Calu3 (cell line): ENCODE measurements at regions not wholly inside any gene's neighbourhood (a gene's known extent, or its start where the extent isn't known, plus 50 kb on each side); places are given as distances from the start of the nearest gene placed in this dataset.

Experiments used
- BruUV-seq: library from RNA; stranded (reverse); fragments of 400-500 nt; replicated peaks from 2 replicates; lab custom pipeline; 2021; lab: Mats Ljungman, UMichigan
- CTCF ChIA-PET: fragments of 300-600 bp; sonication (Branson Sonifier 250); formaldehyde crosslinking; loops from one replicate; lab custom pipeline; 2022; ENCODE audit warnings: antibody characterized with exemption; lab: Charles Lee
- DNase-seq: peaks from one replicate; pipeline ENCODE4 v3.0.0; 2022
- H3K27ac Mint-ChIP-seq: one replicate; pipeline ENCODE4 v1.8.0; 2022; ENCODE audit warnings: mixed read lengths; ENCODE audit not compliant: unreplicated experiment
- H3K27me3 Mint-ChIP-seq: one replicate; pipeline ENCODE4 v1.8.0; 2022; ENCODE audit warnings: mixed read lengths; ENCODE audit not compliant: unreplicated experiment
- H3K36me3 Mint-ChIP-seq: one replicate; pipeline ENCODE4 v1.8.0; 2022; ENCODE audit warnings: mild to moderate bottlenecking, moderate library complexity, mixed read lengths; ENCODE audit not compliant: insufficient read depth, unreplicated experiment
- H3K4me1 Mint-ChIP-seq: one replicate; pipeline ENCODE4 v1.8.0; 2022; ENCODE audit warnings: mild to moderate bottlenecking, low read depth, mixed read lengths; ENCODE audit not compliant: unreplicated experiment
- H3K4me3 Mint-ChIP-seq: one replicate; pipeline ENCODE4 v1.8.0; 2022; ENCODE audit warnings: mild to moderate bottlenecking, low read depth, moderate library complexity, mixed read lengths; ENCODE audit not compliant: unreplicated experiment
- H3K9me3 Mint-ChIP-seq: one replicate; pipeline ENCODE4 v1.8.0; 2022; ENCODE audit warnings: low read depth, mixed read lengths; ENCODE audit not compliant: unreplicated experiment
- intact Hi-C: fragments of 100-400 bp; cut with micrococcal nuclease; formaldehyde crosslinking; loops from one replicate; pipeline ENCODE4 v1.10.0; 2022; ENCODE audit not compliant: unreplicated experiment
- TF ChIP-seq, protein P1 (sequence below): fragments of 200-600 bp; IDR thresholded peaks from one replicate; pipeline ENCODE4 v1.8.0; 2022; ENCODE audit warnings: antibody characterized with exemption; ENCODE audit not compliant: unreplicated experiment

DNA sequence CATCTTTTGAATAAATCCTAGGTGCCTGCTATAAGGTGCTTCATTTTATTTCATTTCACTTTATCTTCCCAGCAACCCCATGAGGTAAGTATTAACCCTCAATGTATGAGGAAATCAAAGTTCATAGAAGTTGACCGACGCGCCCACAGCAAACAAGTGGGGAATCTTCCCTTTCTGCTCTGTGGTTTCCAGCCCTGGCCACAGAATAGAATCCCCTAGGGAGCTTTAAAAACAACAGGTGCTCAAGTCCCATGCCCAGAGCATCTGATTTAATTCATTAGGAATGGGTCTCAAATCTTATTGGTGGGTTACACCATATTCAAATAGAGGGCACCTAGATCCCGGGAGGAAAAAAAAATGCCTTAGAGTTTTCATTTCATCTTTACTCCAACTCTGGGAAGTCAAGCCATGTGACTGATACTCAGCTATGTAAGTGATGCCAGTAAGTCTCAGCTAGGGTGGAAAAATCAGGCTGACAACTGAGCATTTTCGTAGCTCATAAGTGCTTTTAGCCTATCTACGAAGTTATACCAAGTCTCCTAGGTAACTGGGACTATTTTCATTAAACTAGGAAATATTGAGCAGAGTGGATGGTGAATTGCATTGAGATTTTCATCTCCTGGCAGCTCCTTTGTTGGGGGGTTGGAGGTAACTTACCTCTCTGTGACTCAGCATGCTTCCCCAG, 353.4 kb upstream of the SLC30A5 start:
- no peaks in the 10 kb centered on the region for H3K36me3 Mint-ChIP-seq
- H3K9me3 Mint-ChIP-seq: peaks cover 2% of the 10 kb centered on the region
- peaks cover 13% of the 10 kb centered on the region for H3K27me3 Mint-ChIP-seq
- CTCF ChIA-PET: no interaction called here
- intact Hi-C loops: loop anchor here (10.0 kb wide), 1 partner anchor 456 kb away; no protein-coding TSS in a partner anchor
- TF ChIP-seq, protein P1, sequence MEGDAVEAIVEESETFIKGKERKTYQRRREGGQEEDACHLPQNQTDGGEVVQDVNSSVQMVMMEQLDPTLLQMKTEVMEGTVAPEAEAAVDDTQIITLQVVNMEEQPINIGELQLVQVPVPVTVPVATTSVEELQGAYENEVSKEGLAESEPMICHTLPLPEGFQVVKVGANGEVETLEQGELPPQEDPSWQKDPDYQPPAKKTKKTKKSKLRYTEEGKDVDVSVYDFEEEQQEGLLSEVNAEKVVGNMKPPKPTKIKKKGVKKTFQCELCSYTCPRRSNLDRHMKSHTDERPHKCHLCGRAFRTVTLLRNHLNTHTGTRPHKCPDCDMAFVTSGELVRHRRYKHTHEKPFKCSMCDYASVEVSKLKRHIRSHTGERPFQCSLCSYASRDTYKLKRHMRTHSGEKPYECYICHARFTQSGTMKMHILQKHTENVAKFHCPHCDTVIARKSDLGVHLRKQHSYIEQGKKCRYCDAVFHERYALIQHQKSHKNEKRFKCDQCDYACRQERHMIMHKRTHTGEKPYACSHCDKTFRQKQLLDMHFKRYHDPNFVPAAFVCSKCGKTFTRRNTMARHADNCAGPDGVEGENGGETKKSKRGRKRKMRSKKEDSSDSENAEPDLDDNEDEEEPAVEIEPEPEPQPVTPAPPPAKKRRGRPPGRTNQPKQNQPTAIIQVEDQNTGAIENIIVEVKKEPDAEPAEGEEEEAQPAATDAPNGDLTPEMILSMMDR: no peak
- H3K4me1 Mint-ChIP-seq: no peaks in the 10 kb centered on the region
- H3K27ac Mint-ChIP-seq: no peak overlapping the region
- H3K4me3 Mint-ChIP-seq: no peak overlapping the region
- no TSS peak for BruUV-seq
- no peak for DNase-seq

DNA sequence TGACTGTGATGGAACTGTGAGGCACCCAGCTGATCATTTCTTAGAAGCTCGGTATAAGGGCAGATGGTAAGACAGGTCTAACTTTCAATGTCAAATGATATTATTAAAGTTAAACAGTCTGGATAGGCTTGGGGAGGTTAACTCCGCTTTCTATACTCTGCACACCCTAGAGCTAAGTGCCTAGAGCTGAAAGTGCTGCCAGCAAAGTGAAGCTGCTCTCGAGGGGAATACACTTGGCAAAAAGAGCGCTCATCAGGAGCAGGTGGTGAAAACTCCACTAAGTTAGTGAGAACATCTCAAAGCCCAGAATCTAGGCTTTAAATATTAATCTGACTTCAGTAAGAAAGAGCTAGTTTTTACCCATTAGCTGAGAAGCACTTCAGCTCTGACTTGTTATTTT, 349.6 kb upstream of the SLC30A5 start:
- no peaks in the 10 kb centered on the region for H3K4me1 Mint-ChIP-seq
- no peak overlapping the region for H3K27ac Mint-ChIP-seq
- intact Hi-C loops: loop anchor here (10.0 kb wide), 1 partner anchor 459 kb away; no protein-coding TSS in a partner anchor
- no peak overlapping the region for H3K4me3 Mint-ChIP-seq
- CTCF ChIA-PET: no interaction called here
- H3K27me3 Mint-ChIP-seq: no peaks in the 10 kb centered on the region
- H3K9me3 Mint-ChIP-seq: peaks cover 2% of the 10 kb centered on the region
- DNase-seq: no peak
- TF ChIP-seq, protein P1: no peak
- no TSS peak for BruUV-seq
- no peaks in the 10 kb centered on the region for H3K36me3 Mint-ChIP-seq

DNA sequence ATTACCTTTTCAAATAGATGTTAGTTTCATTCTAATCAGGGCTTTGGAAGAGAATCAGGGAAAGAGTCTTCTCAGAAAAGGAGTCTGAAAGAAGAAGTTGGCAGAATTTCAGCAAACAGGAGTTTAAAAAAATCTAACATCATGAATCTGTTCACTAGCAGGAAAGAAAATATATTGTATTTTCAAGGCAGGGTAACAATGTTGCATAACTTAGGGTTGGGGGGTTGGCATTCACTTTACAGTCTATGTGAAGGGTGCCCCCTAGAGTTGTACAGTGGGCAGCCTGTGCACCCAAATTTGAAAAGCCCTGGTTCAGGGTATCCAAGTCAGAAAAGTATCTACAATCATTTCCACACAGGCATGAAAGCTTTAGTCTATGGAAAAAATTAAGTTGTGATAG, 348.4 kb upstream of the SLC30A5 start:
- BruUV-seq: no TSS peak
- H3K27me3 Mint-ChIP-seq: no peaks in the 10 kb centered on the region
- H3K9me3 Mint-ChIP-seq: peaks cover 2% of the 10 kb centered on the region
- no peak overlapping the region for H3K4me3 Mint-ChIP-seq
- no peaks in the 10 kb centered on the region for H3K4me1 Mint-ChIP-seq
- intact Hi-C loops: loop anchor here (10.0 kb wide), 1 partner anchor 461 kb away; no protein-coding TSS in a partner anchor
- CTCF ChIA-PET: no interaction called here
- no peak overlapping the region for H3K27ac Mint-ChIP-seq
- DNase-seq: no peak
- TF ChIP-seq, protein P1: no peak
- H3K36me3 Mint-ChIP-seq: no peaks in the 10 kb centered on the region

DNA sequence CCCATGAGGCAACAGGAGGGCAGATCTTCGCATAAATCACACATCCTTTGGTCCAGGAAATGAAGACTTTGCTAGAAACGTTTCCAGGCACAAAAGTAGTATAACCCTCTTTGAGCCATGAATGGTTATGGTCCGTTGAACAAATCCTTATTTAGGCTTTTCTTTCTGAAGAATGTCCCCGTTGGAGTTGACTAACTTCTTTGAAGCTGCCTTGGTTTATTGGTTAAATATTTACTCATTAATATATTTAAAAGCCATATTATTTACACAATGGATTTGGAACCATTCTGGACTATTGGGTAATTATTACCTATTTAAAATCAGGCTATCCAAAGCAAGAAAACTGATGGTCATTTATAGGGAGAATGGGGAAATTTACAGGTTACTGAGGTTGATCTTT, 347.6 kb upstream of the SLC30A5 start:
- TF ChIP-seq, protein P1: no peak
- H3K4me1 Mint-ChIP-seq: no peaks in the 10 kb centered on the region
- DNase-seq: no peak
- intact Hi-C loops: loop anchor here (10.0 kb wide), 1 partner anchor 461 kb away; no protein-coding TSS in a partner anchor
- H3K27ac Mint-ChIP-seq: no peak overlapping the region
- peaks cover 2% of the 10 kb centered on the region for H3K9me3 Mint-ChIP-seq
- no peak overlapping the region for H3K4me3 Mint-ChIP-seq
- no peaks in the 10 kb centered on the region for H3K36me3 Mint-ChIP-seq
- no TSS peak for BruUV-seq
- CTCF ChIA-PET: interaction anchor here (0.5 kb wide), 1 partner anchor 148 kb away, joined by 3 read pairs; no protein-coding TSS in a partner anchor
- H3K27me3 Mint-ChIP-seq: no peaks in the 10 kb centered on the region
